Mesendoderm (in vitro differentiated cells): ENCODE measurements at regions not wholly inside any gene's neighbourhood (a gene's known extent, or its start where the extent isn't known, plus 50 kb on each side); places are given as distances from the start of the nearest gene placed in this dataset.

ENCODE experiments used
- DNase-seq: peaks from one replicate; pipeline ENCODE4 v3.0.0; 2013
- H2AK5ac ChIP-seq: 2 replicates; pipeline ENCODE4 v1.6.1; 2013; ENCODE audit warnings: low read length, inconsistent platforms
- H2BK120ac ChIP-seq: 2 replicates; pipeline ENCODE4 v1.6.1; 2013; ENCODE audit warnings: low read depth, mild to moderate bottlenecking, low read length, moderate library complexity, mixed read lengths
- H2BK15ac ChIP-seq: replicated peaks from 2 replicates; pipeline ENCODE4 v1.6.1; 2013; ENCODE audit warnings: low read depth, mild to moderate bottlenecking, moderate library complexity
- H2BK5ac ChIP-seq: 2 replicates; pipeline ENCODE4 v1.6.1; 2013; ENCODE audit warnings: low read length, inconsistent platforms
- H3K18ac ChIP-seq: 2 replicates; pipeline ENCODE4 v1.6.1; 2013; ENCODE audit warnings: mild to moderate bottlenecking, low read length, mixed read lengths
- H3K23ac ChIP-seq: one replicate; pipeline ENCODE4 v1.6.1; 2013; ENCODE audit warnings: low read length
- H3K27ac ChIP-seq: 2 replicates; pipeline ENCODE4 v1.5.1; 2013; ENCODE audit warnings: low read depth, mild to moderate bottlenecking, inconsistent platforms, low read length, moderate library complexity
- H3K27me3 ChIP-seq: 2 replicates; pipeline ENCODE4 v1.6.1; 2013; ENCODE audit warnings: low read length, control low read depth, mild to moderate bottlenecking, inconsistent platforms; ENCODE audit not compliant: insufficient read depth, poor library complexity
- H3K36me3 ChIP-seq: 2 replicates; pipeline ENCODE4 v1.6.1; 2013; ENCODE audit warnings: low read length, inconsistent platforms; ENCODE audit not compliant: control insufficient read depth, insufficient read depth
- H3K4ac ChIP-seq: one replicate; pipeline ENCODE4 v1.6.1; 2013; ENCODE audit warnings: low read depth, mild to moderate bottlenecking, low read length, moderate library complexity
- H3K4me1 ChIP-seq: 2 replicates; pipeline ENCODE4 v1.6.1; 2013; ENCODE audit warnings: low read depth, low read length, inconsistent platforms; ENCODE audit not compliant: control insufficient read depth
- H3K4me2 ChIP-seq: 2 replicates; pipeline ENCODE4 v1.6.1; 2013; ENCODE audit warnings: low read length
- H3K4me3 ChIP-seq: 2 replicates; pipeline ENCODE4 v1.5.1; 2013; ENCODE audit warnings: mild to moderate bottlenecking, low read length
- H3K56ac ChIP-seq: one replicate; pipeline ENCODE4 v1.6.1; 2013; ENCODE audit warnings: low read length
- H3K79me1 ChIP-seq: 2 replicates; pipeline ENCODE4 v1.6.1; 2013; ENCODE audit warnings: low read length, inconsistent platforms
- H3K79me2 ChIP-seq: 2 replicates; pipeline ENCODE4 v1.6.1; 2013; ENCODE audit warnings: mild to moderate bottlenecking, low read length; ENCODE audit not compliant: control insufficient read depth, insufficient read depth
- H3K9ac ChIP-seq: 2 replicates; pipeline ENCODE4 v1.6.1; 2013; ENCODE audit warnings: low read length, inconsistent platforms
- H4K5ac ChIP-seq: one replicate; pipeline ENCODE4 v1.6.1; 2013; ENCODE audit warnings: low read length
- H4K8ac ChIP-seq: one replicate; pipeline ENCODE4 v1.6.1; 2013; ENCODE audit warnings: low read depth, mild to moderate bottlenecking, control low read depth, low read length, moderate library complexity
- WGBS: extraction: QIAGEN DNeasy Blood & Tissue Kit; methylation state at CpG from one replicate; pipeline ENCODE4 v1.1.7; 2013; ENCODE audit warnings: low lambda C conversion rate, missing lambda C conversion rate; ENCODE audit not compliant: insufficient coverage; ENCODE audit errors: extremely low coverage; 5-methylcytosine and 5-hydroxymethylcytosine counted together

GRCh38 chr7:45982132-45982531 is 61.1 kb upstream of the IGFBP3 start:
- Histone ChIP-seq H3K79me2 (no peaks in the 10 kb centered on the region), H3K18ac (no peak overlapping the region), H3K9ac (no peak overlapping the region), H3K27ac (no peak overlapping the region), H3K27me3 (no peaks in the 10 kb centered on the region), H3K23ac (no peak overlapping the region), H3K36me3 (no peaks in the 10 kb centered on the region), H3K79me1 (no peaks in the 10 kb centered on the region), H4K5ac (no peak overlapping the region), H3K4ac (no peak overlapping the region), H3K4me2 (no peak overlapping the region), H2AK5ac (no peak overlapping the region), H2BK120ac (no peak overlapping the region), H3K4me3 (no peak overlapping the region), H3K56ac (no peak overlapping the region), H4K8ac (no peak overlapping the region), H3K4me1 (peaks cover 2% of the 10 kb centered on the region), H2BK15ac (no peak overlapping the region), H2BK5ac (no peak overlapping the region)
- no CpG with 5 or more reads among the region's 2 CpGs for WGBS
- DNase-seq, result no peak

- no peak overlapping the region for H2BK5ac ChIP-seq
- no peak overlapping the region for H4K8ac ChIP-seq
- H3K4me1 ChIP-seq, result peaks cover 2% of the 10 kb centered on the region
- no peak for DNase-seq
- no peaks in the 10 kb centered on the region for H3K36me3 ChIP-seq
- no peak overlapping the region for H3K18ac ChIP-seq
- no CpG with 5 or more reads among the region's 6 CpGs for WGBS
- no peaks in the 10 kb centered on the region for H3K79me2 ChIP-seq
- no peak overlapping the region for H2BK15ac ChIP-seq
- no peak overlapping the region for H3K56ac ChIP-seq
- H4K5ac ChIP-seq, result no peak overlapping the region
- H3K4me2 ChIP-seq, result no peak overlapping the region
- no peak overlapping the region for H3K9ac ChIP-seq
- H3K27ac ChIP-seq, result no peak overlapping the region
- H2AK5ac ChIP-seq, result no peak overlapping the region
- no peak overlapping the region for H3K4me3 ChIP-seq
- H3K27me3 ChIP-seq, result no peaks in the 10 kb centered on the region
- H2BK120ac ChIP-seq, result no peak overlapping the region
- no peaks in the 10 kb centered on the region for H3K79me1 ChIP-seq
- H3K23ac ChIP-seq, result no peak overlapping the region
- no peak overlapping the region for H3K4ac ChIP-seq
These were observed 59.9 kb upstream of the IGFBP3 start for GRCh38 chr7:45980973-45981372.

GRCh38 chr7:45980181-45980905 is 59.3 kb upstream of the IGFBP3 start:
- H4K8ac ChIP-seq, result no peak overlapping the region
- H3K4me1 ChIP-seq, result peaks cover 2% of the 10 kb centered on the region
- H3K23ac ChIP-seq, result no peak overlapping the region
- no peak overlapping the region for H3K4me3 ChIP-seq
- H4K5ac ChIP-seq, result no peak overlapping the region
- H3K79me1 ChIP-seq, result no peaks in the 10 kb centered on the region
- no peaks in the 10 kb centered on the region for H3K36me3 ChIP-seq
- no peak overlapping the region for H3K27ac ChIP-seq
- no peaks in the 10 kb centered on the region for H3K27me3 ChIP-seq
- H3K9ac ChIP-seq, result no peak overlapping the region
- DNase-seq, result peak; percentile 14
- no peak overlapping the region for H2BK120ac ChIP-seq
- no peaks in the 10 kb centered on the region for H3K79me2 ChIP-seq
- no peak overlapping the region for H3K4ac ChIP-seq
- H3K4me2 ChIP-seq, result no peak overlapping the region
- no peak overlapping the region for H2AK5ac ChIP-seq
- H2BK15ac ChIP-seq, result no peak overlapping the region
- no peak overlapping the region for H2BK5ac ChIP-seq
- H3K18ac ChIP-seq, result no peak overlapping the region
- WGBS, result no CpG with 5 or more reads among the region's 7 CpGs
- H3K56ac ChIP-seq, result no peak overlapping the region

- no peak overlapping the region for H2AK5ac ChIP-seq
- no peak overlapping the region for H3K4ac ChIP-seq
- H3K79me1 ChIP-seq, result no peaks in the 10 kb centered on the region
- peaks cover 2% of the 10 kb centered on the region for H3K4me1 ChIP-seq
- no peak overlapping the region for H3K56ac ChIP-seq
- H3K27me3 ChIP-seq, result no peaks in the 10 kb centered on the region
- no peaks in the 10 kb centered on the region for H3K79me2 ChIP-seq
- no peak overlapping the region for H3K18ac ChIP-seq
- H3K9ac ChIP-seq, result no peak overlapping the region
- H2BK120ac ChIP-seq, result no peak overlapping the region
- H3K23ac ChIP-seq, result no peak overlapping the region
- H3K27ac ChIP-seq, result no peak overlapping the region
- no peak overlapping the region for H2BK15ac ChIP-seq
- no peak overlapping the region for H3K4me3 ChIP-seq
- H4K5ac ChIP-seq, result no peak overlapping the region
- DNase-seq, result no peak
- H3K4me2 ChIP-seq, result no peak overlapping the region
- no CpG with 5 or more reads among the region's 7 CpGs for WGBS
- no peaks in the 10 kb centered on the region for H3K36me3 ChIP-seq
- H4K8ac ChIP-seq, result no peak overlapping the region
- no peak overlapping the region for H2BK5ac ChIP-seq
These were observed 58.5 kb upstream of the IGFBP3 start for GRCh38 chr7:45979275-45980180.

GRCh38 chr7:45978731-45979211 is 57.7 kb upstream of the IGFBP3 start:
- no peak overlapping the region for H3K4me3 ChIP-seq
- no peak overlapping the region for H3K4me2 ChIP-seq
- no peak overlapping the region for H4K8ac ChIP-seq
- peak overlapping the region; percentile 12 for H3K27ac ChIP-seq
- H3K79me2 ChIP-seq, result no peaks in the 10 kb centered on the region
- H3K79me1 ChIP-seq, result no peaks in the 10 kb centered on the region
- H2BK5ac ChIP-seq, result peak overlapping the region; percentile 24
- H3K4me1 ChIP-seq, result peaks cover 2% of the 10 kb centered on the region
- H3K56ac ChIP-seq, result peak overlapping the region; percentile 20
- peak overlapping the region; percentile 35 for H3K18ac ChIP-seq
- no peak overlapping the region for H3K23ac ChIP-seq
- no peak overlapping the region for H2BK120ac ChIP-seq
- no peak overlapping the region for H3K9ac ChIP-seq
- no peak overlapping the region for H4K5ac ChIP-seq
- H3K4ac ChIP-seq, result peak overlapping the region; percentile 26
- H3K36me3 ChIP-seq, result no peaks in the 10 kb centered on the region
- WGBS, result no CpG with 5 or more reads among the region's 2 CpGs
- H2BK15ac ChIP-seq, result no peak overlapping the region
- no peak overlapping the region for H2AK5ac ChIP-seq
- DNase-seq, result no peak
- no peaks in the 10 kb centered on the region for H3K27me3 ChIP-seq
